Astrocyte (in vitro differentiated cells and primary cell): ENCODE measurements at regions not wholly inside any gene's neighbourhood (a gene's known extent, or its start where the extent isn't known, plus 50 kb on each side); places are given as distances from the start of the nearest gene placed in this dataset.

Experiments used
- DNase-seq: peaks from one replicate; pipeline ENCODE4 v3.0.0-alpha.2; 2010; ENCODE audit warnings: low read depth
- FAIRE-seq: peaks from 2 replicates; lab custom pipeline; 2011; peaks lifted over from hg19 to GRCh38; lab: Jason Lieb, UNC
- H2AFZ ChIP-seq: 2 replicates; pipeline ENCODE4 v1.6.0; 2012; ENCODE audit warnings: low read depth, low read length, inconsistent platforms
- H3K27ac ChIP-seq: 2 replicates; pipeline ENCODE4 v1.5.1; 2011; ENCODE audit warnings: low read depth, low read length, inconsistent platforms
- H3K27me3 ChIP-seq: 2 replicates; pipeline ENCODE4 v1.6.0; 2011; ENCODE audit warnings: low read length, inconsistent platforms; ENCODE audit not compliant: insufficient read depth
- H3K36me3 ChIP-seq: 2 replicates; pipeline ENCODE4 v1.5.1; 2011; ENCODE audit warnings: low read length, inconsistent platforms; ENCODE audit not compliant: insufficient read depth
- H3K4me1 ChIP-seq: 2 replicates; pipeline ENCODE4 v1.5.1; 2011; ENCODE audit warnings: low read length, inconsistent platforms; ENCODE audit not compliant: insufficient read depth
- H3K4me2 ChIP-seq: 2 replicates; pipeline ENCODE4 v1.6.0; 2012; ENCODE audit warnings: low read length, inconsistent platforms
- H3K4me3 ChIP-seq: 2 replicates; pipeline ENCODE4 v1.5.1; 2011; ENCODE audit warnings: low read depth, mild to moderate bottlenecking, low read length, inconsistent platforms; ENCODE audit not compliant: insufficient read depth
- H3K79me2 ChIP-seq: 2 replicates; pipeline ENCODE4 v1.6.0; 2012; ENCODE audit warnings: mild to moderate bottlenecking, low read length, inconsistent platforms; ENCODE audit not compliant: insufficient read depth
- H3K9ac ChIP-seq: 2 replicates; pipeline ENCODE4 v1.6.0; 2012; ENCODE audit warnings: mild to moderate bottlenecking, low read length, inconsistent platforms
- H3K9me3 ChIP-seq: 2 replicates; pipeline ENCODE4 v1.5.1; 2012; ENCODE audit warnings: low read depth, mild to moderate bottlenecking, low read length, inconsistent platforms; ENCODE audit not compliant: insufficient read depth
- H4K20me1 ChIP-seq: 2 replicates; pipeline ENCODE4 v1.6.0; 2012; ENCODE audit warnings: low read length, inconsistent platforms; ENCODE audit not compliant: insufficient read depth
- H3K27ac Mint-ChIP-seq: one replicate; pipeline ENCODE4 v1.8.0; 2021; ENCODE audit warnings: mild to moderate bottlenecking, mixed read lengths; ENCODE audit not compliant: unreplicated experiment
- H3K27me3 Mint-ChIP-seq: one replicate; pipeline ENCODE4 v1.8.0; 2021; ENCODE audit warnings: low read depth, mixed read lengths; ENCODE audit not compliant: unreplicated experiment
- H3K36me3 Mint-ChIP-seq: one replicate; pipeline ENCODE4 v1.8.0; 2021; ENCODE audit warnings: low read depth, mixed read lengths; ENCODE audit not compliant: unreplicated experiment
- H3K4me1 Mint-ChIP-seq: one replicate; pipeline ENCODE4 v1.8.0; 2021; ENCODE audit warnings: low read depth, mixed read lengths; ENCODE audit not compliant: unreplicated experiment
- H3K4me3 Mint-ChIP-seq: one replicate; pipeline ENCODE4 v1.8.0; 2021; ENCODE audit warnings: mild to moderate bottlenecking, moderate library complexity, mixed read lengths; ENCODE audit not compliant: unreplicated experiment
- H3K9me3 Mint-ChIP-seq: one replicate; pipeline ENCODE4 v1.8.0; 2021; ENCODE audit warnings: mild to moderate bottlenecking, mixed read lengths; ENCODE audit not compliant: unreplicated experiment
- EZH2 ChIP-seq: IDR thresholded peaks from 2 replicates; pipeline ENCODE4 v1.6.1; 2012; ENCODE audit warnings: mild to moderate bottlenecking, low read length, inconsistent platforms; ENCODE audit not compliant: insufficient read depth
- TF ChIP-seq, protein P1 (sequence below): IDR thresholded peaks from 2 replicates; pipeline ENCODE4 v1.5.1; 2011; ENCODE audit warnings: low read depth, mild to moderate bottlenecking, inconsistent platforms, low read length, moderate library complexity; ENCODE audit not compliant: insufficient read depth

GRCh38 chr5:72698481-72698880, 118.0 kb upstream of the TNPO1 start:
- no peaks in the 10 kb centered on the region for H4K20me1 ChIP-seq
- no peak for TF ChIP-seq EZH2
- TF ChIP-seq, protein P1, sequence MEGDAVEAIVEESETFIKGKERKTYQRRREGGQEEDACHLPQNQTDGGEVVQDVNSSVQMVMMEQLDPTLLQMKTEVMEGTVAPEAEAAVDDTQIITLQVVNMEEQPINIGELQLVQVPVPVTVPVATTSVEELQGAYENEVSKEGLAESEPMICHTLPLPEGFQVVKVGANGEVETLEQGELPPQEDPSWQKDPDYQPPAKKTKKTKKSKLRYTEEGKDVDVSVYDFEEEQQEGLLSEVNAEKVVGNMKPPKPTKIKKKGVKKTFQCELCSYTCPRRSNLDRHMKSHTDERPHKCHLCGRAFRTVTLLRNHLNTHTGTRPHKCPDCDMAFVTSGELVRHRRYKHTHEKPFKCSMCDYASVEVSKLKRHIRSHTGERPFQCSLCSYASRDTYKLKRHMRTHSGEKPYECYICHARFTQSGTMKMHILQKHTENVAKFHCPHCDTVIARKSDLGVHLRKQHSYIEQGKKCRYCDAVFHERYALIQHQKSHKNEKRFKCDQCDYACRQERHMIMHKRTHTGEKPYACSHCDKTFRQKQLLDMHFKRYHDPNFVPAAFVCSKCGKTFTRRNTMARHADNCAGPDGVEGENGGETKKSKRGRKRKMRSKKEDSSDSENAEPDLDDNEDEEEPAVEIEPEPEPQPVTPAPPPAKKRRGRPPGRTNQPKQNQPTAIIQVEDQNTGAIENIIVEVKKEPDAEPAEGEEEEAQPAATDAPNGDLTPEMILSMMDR, result no peak
- H3K79me2 ChIP-seq, result no peaks in the 10 kb centered on the region
- H3K9me3 ChIP-seq, result no peaks in the 10 kb centered on the region
- no peak overlapping the region for H3K4me3 Mint-ChIP-seq
- H3K36me3 Mint-ChIP-seq, result no peaks in the 10 kb centered on the region
- no peak overlapping the region for H3K4me3 ChIP-seq
- H3K27ac Mint-ChIP-seq, result no peak overlapping the region
- no peak overlapping the region for H3K27ac ChIP-seq
- no peak overlapping the region for H3K4me2 ChIP-seq
- no peaks in the 10 kb centered on the region for H3K4me1 ChIP-seq
- H3K27me3 Mint-ChIP-seq, result no peaks in the 10 kb centered on the region
- H3K9ac ChIP-seq, result no peak overlapping the region
- peaks cover 4% of the 10 kb centered on the region for H3K9me3 Mint-ChIP-seq
- no peaks in the 10 kb centered on the region for H3K4me1 Mint-ChIP-seq
- H2AFZ ChIP-seq, result no peak overlapping the region
- no peaks in the 10 kb centered on the region for H3K27me3 ChIP-seq
- no peak for FAIRE-seq
- H3K36me3 ChIP-seq, result no peaks in the 10 kb centered on the region
- DNase-seq, result no peak

- H3K4me1 Mint-ChIP-seq, result no peaks in the 10 kb centered on the region
- H3K36me3 Mint-ChIP-seq, result no peaks in the 10 kb centered on the region
- TF ChIP-seq, protein P1, result no peak
- Histone ChIP-seq H3K27ac (no peak overlapping the region), H3K79me2 (no peaks in the 10 kb centered on the region), H3K4me2 (no peak overlapping the region), H2AFZ (no peak overlapping the region), H3K4me1 (no peaks in the 10 kb centered on the region), H3K27me3 (no peaks in the 10 kb centered on the region), H4K20me1 (no peaks in the 10 kb centered on the region), H3K4me3 (no peak overlapping the region), H3K36me3 (no peaks in the 10 kb centered on the region), H3K9me3 (no peaks in the 10 kb centered on the region), H3K9ac (no peak overlapping the region)
- FAIRE-seq, result no peak
- H3K27ac Mint-ChIP-seq, result no peak overlapping the region
- no peak overlapping the region for H3K4me3 Mint-ChIP-seq
- H3K27me3 Mint-ChIP-seq, result peaks cover 4% of the 10 kb centered on the region
- H3K9me3 Mint-ChIP-seq, result peaks cover 4% of the 10 kb centered on the region
- no peak for DNase-seq
These were observed 118.8 kb upstream of the TNPO1 start for GRCh38 chr5:72697622-72698021.

DNA sequence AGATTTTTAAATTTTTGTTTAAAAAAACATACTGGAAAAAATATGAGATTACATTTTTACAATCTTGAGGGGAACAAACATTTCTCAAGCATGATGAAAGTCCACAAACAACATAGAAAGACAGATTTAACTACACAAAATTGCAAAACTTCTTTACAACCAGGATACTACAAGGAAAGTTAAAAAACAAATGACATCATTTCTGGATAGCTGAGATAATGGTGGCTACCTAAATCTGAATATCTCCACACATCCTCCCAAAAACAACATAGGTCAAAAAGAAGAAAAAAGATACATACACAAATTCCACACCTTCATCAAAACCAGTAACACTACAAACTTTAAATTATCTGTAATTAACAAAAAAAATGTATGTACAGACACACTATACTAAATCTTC, 120.8 kb upstream of the TNPO1 start:
- Mint-ChIP-seq H3K4me1 (no peaks in the 10 kb centered on the region), H3K9me3 (no peaks in the 10 kb centered on the region), H3K4me3 (no peak overlapping the region), H3K27me3 (peaks cover 6% of the 10 kb centered on the region), H3K27ac (no peak overlapping the region), H3K36me3 (no peaks in the 10 kb centered on the region)
- H4K20me1 ChIP-seq, result no peaks in the 10 kb centered on the region
- no peak overlapping the region for H3K4me3 ChIP-seq
- no peak overlapping the region for H3K27ac ChIP-seq
- TF ChIP-seq, protein P1, result no peak
- TF ChIP-seq EZH2, result no peak
- no peak overlapping the region for H3K9ac ChIP-seq
- DNase-seq (no peak), FAIRE-seq (no peak)
- no peaks in the 10 kb centered on the region for H3K27me3 ChIP-seq
- no peak overlapping the region for H2AFZ ChIP-seq
- H3K4me1 ChIP-seq, result no peaks in the 10 kb centered on the region
- no peaks in the 10 kb centered on the region for H3K36me3 ChIP-seq
- no peaks in the 10 kb centered on the region for H3K9me3 ChIP-seq
- no peak overlapping the region for H3K4me2 ChIP-seq
- no peaks in the 10 kb centered on the region for H3K79me2 ChIP-seq
